IMR-90 (cell line): ENCODE measurements at regions not wholly inside any gene's neighbourhood (a gene's known extent, or its start where the extent isn't known, plus 50 kb on each side); places are given as distances from the start of the nearest gene placed in this dataset.

ENCODE experiments used
- ATAC-seq: fragments of 200-7000 bp; cut with Tn5 transposase; 2 replicates; pipeline ENCODE4 v1.9.1; 2020; ENCODE audit warnings: low read depth, mild to moderate bottlenecking, moderate library complexity
- BruUV-seq: library from RNA; stranded (reverse); fragments of 400-500 nt; replicated peaks from 2 replicates; lab custom pipeline; 2021; lab: Mats Ljungman, UMichigan
- CTCF ChIA-PET: fragments of 300-600 bp; formaldehyde crosslinking; extraction: SDS; loops from one replicate; lab custom pipeline; 2021; ENCODE audit warnings: antibody characterized with exemption; lab: Yijun Ruan, JAX
- POLR2A ChIA-PET: fragments of 300-600 bp; sonication (Branson Sonifier 250); formaldehyde crosslinking; loops from one replicate; lab custom pipeline; 2022; ENCODE audit warnings: antibody characterized with exemption; ENCODE audit not compliant: unreplicated experiment; lab: Charles Lee
- DNase-seq: peaks from one replicate; pipeline ENCODE4 v3.0.0; 2013
- H2AFZ ChIP-seq: replicated peaks from 2 replicates; pipeline ENCODE3; 2013; ENCODE audit warnings: low read length, mild to moderate bottlenecking; ENCODE audit not compliant: poor library complexity
- H2AK5ac ChIP-seq: 2 replicates; pipeline ENCODE4 v1.6.1; 2013; ENCODE audit warnings: low read depth, low read length, inconsistent platforms
- H2AK9ac ChIP-seq: replicated peaks from 2 replicates; pipeline ENCODE3; 2013; ENCODE audit warnings: mild to moderate bottlenecking, low read depth, low read length, moderate library complexity; ENCODE audit not compliant: poor library complexity
- H2BK120ac ChIP-seq: 2 replicates; pipeline ENCODE4 v1.6.1; 2013; ENCODE audit warnings: low read depth, low read length, inconsistent platforms
- H2BK15ac ChIP-seq: 3 replicates; pipeline ENCODE4 v1.6.1; 2013; ENCODE audit warnings: low read depth, low read length, inconsistent platforms
- H2BK20ac ChIP-seq: 2 replicates; pipeline ENCODE4 v1.6.1; 2013; ENCODE audit warnings: low read depth, mild to moderate bottlenecking, inconsistent platforms, low read length, moderate library complexity
- H2BK5ac ChIP-seq: 2 replicates; pipeline ENCODE4 v1.6.1; 2013; ENCODE audit warnings: mild to moderate bottlenecking, low read depth, low read length, inconsistent platforms; ENCODE audit not compliant: poor library complexity, severe bottlenecking
- H3K14ac ChIP-seq: replicated peaks from 2 replicates; pipeline ENCODE4 v1.6.1; 2013; ENCODE audit warnings: low read depth, low read length, inconsistent platforms
- H3K18ac ChIP-seq: 2 replicates; pipeline ENCODE4 v1.6.1; 2013; ENCODE audit warnings: low read depth, low read length, control low read depth
- H3K23ac ChIP-seq: 2 replicates; pipeline ENCODE4 v1.6.1; 2013; ENCODE audit warnings: low read depth, low read length, inconsistent platforms
- H3K27ac ChIP-seq: 2 replicates; pipeline ENCODE4 v1.5.1; 2013; ENCODE audit warnings: mild to moderate bottlenecking, control low read depth, low read length; ENCODE audit not compliant: insufficient read depth
- H3K27me3 ChIP-seq: 2 replicates; pipeline ENCODE4 v1.6.1; 2013; ENCODE audit warnings: low read length; ENCODE audit not compliant: control insufficient read depth, insufficient read depth
- H3K36me3 ChIP-seq: 2 replicates; pipeline ENCODE4 v1.6.1; 2013; ENCODE audit warnings: low read length, mixed read lengths; ENCODE audit not compliant: control insufficient read depth, insufficient read depth
- H3K4ac ChIP-seq: 2 replicates; pipeline ENCODE4 v1.6.1; 2013; ENCODE audit warnings: low read depth, low read length, inconsistent platforms
- H3K4me1 ChIP-seq: 2 replicates; pipeline ENCODE4 v1.6.1; 2013; ENCODE audit warnings: low read length, mixed read lengths; ENCODE audit not compliant: control insufficient read depth, insufficient read depth
- H3K4me2 ChIP-seq: 2 replicates; pipeline ENCODE4 v1.6.1; 2013; ENCODE audit warnings: low read depth, mild to moderate bottlenecking, control low read depth, low read length, moderate library complexity
- H3K4me3 ChIP-seq: 2 replicates; pipeline ENCODE4 v1.5.1; 2013; ENCODE audit warnings: low read depth, mild to moderate bottlenecking, control low read depth, low read length, moderate library complexity; ENCODE audit not compliant: insufficient read depth
- H3K56ac ChIP-seq: 2 replicates; pipeline ENCODE4 v1.6.1; 2013; ENCODE audit warnings: low read length, inconsistent platforms; ENCODE audit not compliant: insufficient read depth; ENCODE audit errors: extremely low read depth
- H3K79me1 ChIP-seq, 2 experiments: 2 replicates each; pipeline ENCODE4 v1.6.1; 2013; ENCODE audit warnings: low read length in 2 of 2, inconsistent platforms in 1 of 2, low read depth in 1 of 2
- H3K9ac ChIP-seq: 2 replicates; pipeline ENCODE4 v1.6.1; 2013; ENCODE audit warnings: low read depth, low read length, control low read depth
- H3K9me1 ChIP-seq: 2 replicates; pipeline ENCODE4 v1.6.1; 2013; ENCODE audit warnings: low read length, inconsistent platforms; ENCODE audit not compliant: insufficient read depth
- H3K9me3 ChIP-seq: 2 replicates; pipeline ENCODE4 v1.6.1; 2013; ENCODE audit warnings: low read length; ENCODE audit not compliant: control insufficient read depth, insufficient read depth
- H4K20me1 ChIP-seq: 2 replicates; pipeline ENCODE4 v1.6.1; 2013; ENCODE audit warnings: low read length, inconsistent platforms; ENCODE audit not compliant: insufficient read depth
- H4K5ac ChIP-seq: 2 replicates; pipeline ENCODE4 v1.6.1; 2013; ENCODE audit warnings: mild to moderate bottlenecking, low read depth, low read length, control low read depth
- H4K8ac ChIP-seq, 2 experiments: 2 replicates each; pipeline ENCODE4 v1.6.1; 2013; ENCODE audit warnings: low read depth in 2 of 2, low read length in 2 of 2, control low read depth in 1 of 2, inconsistent platforms in 1 of 2
- H4K91ac ChIP-seq: 2 replicates; pipeline ENCODE4 v1.6.1; 2013; ENCODE audit warnings: low read depth, low read length, inconsistent platforms; ENCODE audit not compliant: insufficient read depth
- FOS ChIP-seq: fragments of 150-350 bp; IDR thresholded peaks from 2 replicates; pipeline ENCODE4 v1.6.1; 2016; ENCODE audit warnings: low read depth, low read length
- WGBS, 2 experiments: methylation state at CpG; one replicate each; pipeline versions ENCODE4 v1.1.5 to v1.1.7; 2013; ENCODE audit warnings: missing lambda C conversion rate in 2 of 2; ENCODE audit not compliant: insufficient read length in 1 of 2; ENCODE audit errors: extremely low coverage in 2 of 2; 5-methylcytosine and 5-hydroxymethylcytosine counted together
- dilution Hi-C: fragments of 300-500 bp; cut with HindIII; formaldehyde crosslinking; loops from one replicate; pipeline ENCODE4 v1.14.3; 2018; ENCODE audit warnings: low sequenced_read_pairs; ENCODE audit not compliant: unreplicated experiment
- in situ Hi-C: fragments of 300-500 bp; cut with MboI; formaldehyde crosslinking; loops from 3 replicates; pipeline ENCODE4 v1.14.3; 2019; ENCODE audit warnings: low sequenced_read_pairs, inconsistent platforms, mixed read lengths
- intact Hi-C: fragments of 100-400 bp; cut with micrococcal nuclease; formaldehyde crosslinking; loops from 2 replicates; pipeline ENCODE4 v1.10.0; 2022

DNA sequence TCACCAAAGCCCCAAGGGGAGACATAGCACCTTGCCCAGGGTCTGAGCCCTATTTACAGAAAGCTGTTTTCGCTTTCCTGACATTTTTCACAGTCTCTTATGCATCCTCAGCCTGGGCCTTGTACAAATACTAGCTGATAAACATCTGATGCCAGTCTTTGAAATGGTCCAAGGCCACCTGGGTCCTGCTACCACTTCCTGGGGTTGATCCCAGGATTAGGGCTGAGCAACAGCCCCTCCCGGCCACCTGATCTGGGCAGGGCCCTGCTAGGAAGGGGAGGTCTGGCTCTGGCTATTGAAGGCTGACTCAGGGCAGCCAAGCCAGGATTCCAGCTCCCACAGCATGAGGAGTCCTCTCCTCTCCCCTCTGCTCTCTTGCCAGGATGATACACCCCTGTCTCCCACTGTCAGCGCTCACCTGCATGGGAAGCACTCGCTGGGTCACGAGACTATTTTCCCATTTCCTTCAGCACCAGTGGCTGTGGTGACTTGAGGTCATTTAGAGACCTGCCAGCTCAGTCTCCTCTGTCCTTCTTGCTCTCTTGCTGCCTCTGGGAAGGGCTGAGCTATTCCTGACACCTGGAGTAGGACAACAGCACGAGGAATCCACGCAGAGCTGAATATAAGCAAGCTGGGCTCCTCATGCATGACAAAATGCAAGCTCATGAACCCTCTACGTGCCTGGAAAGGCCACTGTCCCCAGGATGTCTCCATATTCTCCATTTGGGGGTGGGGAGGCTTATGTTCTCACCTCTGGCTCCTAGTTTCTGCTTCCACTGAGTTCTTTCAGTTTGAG is 53.0 kb upstream of the LGALSL start:
- 50% methylated on average over 2 of the region's 8 CpGs; no CpG with 5 or more reads in 1 of the 2 experiments for WGBS, 2 experiments
- Histone ChIP-seq H3K9me3 (no peaks in the 10 kb centered on the region), H4K5ac (no peak overlapping the region), H3K23ac (no peak overlapping the region), H2BK20ac (no peak overlapping the region), H4K20me1 (no peaks in the 10 kb centered on the region), H3K56ac (no peak overlapping the region), H4K8ac (no peak overlapping the region), H2AK5ac (no peak overlapping the region), H3K18ac (no peak overlapping the region), H2BK5ac (no peak overlapping the region), H3K27ac (no peak overlapping the region), H3K9me1 (no peaks in the 10 kb centered on the region), H3K4ac (no peak overlapping the region), H4K91ac (no peak overlapping the region), H3K4me3 (no peak overlapping the region), H2AK9ac (no peak overlapping the region), H2AFZ (no peak overlapping the region), H3K79me1 (no peaks in the 10 kb centered on the region), H3K4me2 (no peak overlapping the region), H2BK15ac (no peak overlapping the region), H3K14ac (no peak overlapping the region), H3K36me3 (no peaks in the 10 kb centered on the region), H3K27me3 (peaks cover 5% of the 10 kb centered on the region), H2BK120ac (no peak overlapping the region), H3K9ac (no peak overlapping the region), H3K4me1 (peaks cover 10% of the 10 kb centered on the region; the same call in 1 of the 2 replicates)
- in situ Hi-C loops (no loop called here), dilution Hi-C loops (no loop called here), intact Hi-C loops (no loop called here)
- CTCF ChIA-PET, result no interaction called here
- POLR2A ChIA-PET, result interaction anchor here (0.5 kb wide), 1 partner anchor 88 kb away, joined by 4 read pairs; no protein-coding TSS in a partner anchor
- no peak for TF ChIP-seq FOS
- ATAC-seq, result no peak
- DNase-seq, result no peak
- BruUV-seq, result no TSS peak
